KOPT-K1 (cell line): ENCODE measurements at regions not wholly inside any gene's neighbourhood (a gene's known extent, or its start where the extent isn't known, plus 50 kb on each side); places are given as distances from the start of the nearest gene placed in this dataset.

Experiments used
- H3K27ac ChIP-seq: fragments of 200-600 bp; sonication (generic); 2 replicates; pipeline ENCODE4 v1.5.1; 2016; ENCODE audit warnings: antibody characterized with exemption, mild to moderate bottlenecking, low read depth, low read length; ENCODE audit not compliant: poor library complexity, severe bottlenecking
- H3K36me3 ChIP-seq: fragments of 200-600 bp; sonication (generic); 2 replicates; pipeline ENCODE4 v1.5.1; 2017; ENCODE audit warnings: antibody characterized with exemption, mild to moderate bottlenecking, low read length, moderate library complexity; ENCODE audit not compliant: insufficient read depth
- H3K9me3 ChIP-seq: fragments of 200-600 bp; sonication (generic); 2 replicates; pipeline ENCODE4 v1.5.1; 2017; ENCODE audit warnings: antibody characterized with exemption, low read length, mild to moderate bottlenecking; ENCODE audit not compliant: insufficient read depth, poor library complexity, severe bottlenecking

GRCh38 chr22:47600281-47600680 lies 837.8 kb downstream of the TBC1D22A start:
- Histone ChIP-seq H3K27ac (no peak overlapping the region), H3K36me3 (no peaks in the 10 kb centered on the region), H3K9me3 (no peaks in the 10 kb centered on the region)

DNA sequence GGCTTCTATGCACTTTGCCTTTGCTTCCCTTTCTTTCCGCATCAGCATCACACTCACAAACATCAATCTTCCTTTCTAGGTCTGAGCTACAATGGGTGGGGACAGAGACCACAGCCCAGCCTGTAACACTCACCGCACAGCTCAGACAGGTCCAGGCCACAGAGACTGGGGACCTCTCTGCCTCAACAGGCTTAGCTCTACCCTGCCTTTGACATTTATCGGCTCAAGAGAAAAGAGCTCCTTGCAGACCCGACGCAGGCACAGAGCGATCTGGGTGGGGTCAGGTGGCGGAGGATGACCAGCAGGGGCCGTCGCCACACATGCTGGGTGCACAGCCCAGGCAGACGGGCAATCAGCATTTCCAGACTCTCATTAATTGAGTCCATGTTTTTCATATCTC lies 837.3 kb downstream of the TBC1D22A start:
- Histone ChIP-seq H3K27ac (no peak overlapping the region), H3K9me3 (no peaks in the 10 kb centered on the region), H3K36me3 (no peaks in the 10 kb centered on the region)

- no peaks in the 10 kb centered on the region for H3K9me3 ChIP-seq
- H3K27ac ChIP-seq, result no peak overlapping the region
Observed at GRCh38 chr22:47598864-47599263, 836.4 kb downstream of the TBC1D22A start.

DNA sequence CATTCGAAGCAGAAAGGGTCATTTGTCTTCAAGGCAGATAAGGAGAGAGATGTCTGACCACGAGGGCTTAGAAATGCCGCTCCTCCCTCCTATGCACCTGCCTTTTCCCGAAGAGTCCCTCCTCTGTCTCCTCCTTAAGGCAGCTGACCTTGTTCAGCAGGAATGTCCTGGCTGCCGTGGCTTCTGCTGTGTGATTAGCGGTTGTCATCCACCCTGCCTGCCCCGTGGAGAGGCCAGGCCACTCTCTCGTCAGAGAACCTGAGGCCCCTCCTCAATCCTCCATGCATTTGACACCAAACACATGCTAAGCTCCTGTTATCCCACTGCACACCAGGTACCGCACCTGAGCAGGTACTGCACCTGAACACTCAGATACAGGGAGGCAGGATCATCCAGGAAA lies 834.6 kb downstream of the TBC1D22A start:
- H3K36me3 ChIP-seq, result no peaks in the 10 kb centered on the region
- H3K27ac ChIP-seq, result no peak overlapping the region
- H3K9me3 ChIP-seq, result no peaks in the 10 kb centered on the region

More at GRCh38 chr22:47598864-47599263, 836.4 kb downstream of the TBC1D22A start:
- no peaks in the 10 kb centered on the region for H3K36me3 ChIP-seq

DNA sequence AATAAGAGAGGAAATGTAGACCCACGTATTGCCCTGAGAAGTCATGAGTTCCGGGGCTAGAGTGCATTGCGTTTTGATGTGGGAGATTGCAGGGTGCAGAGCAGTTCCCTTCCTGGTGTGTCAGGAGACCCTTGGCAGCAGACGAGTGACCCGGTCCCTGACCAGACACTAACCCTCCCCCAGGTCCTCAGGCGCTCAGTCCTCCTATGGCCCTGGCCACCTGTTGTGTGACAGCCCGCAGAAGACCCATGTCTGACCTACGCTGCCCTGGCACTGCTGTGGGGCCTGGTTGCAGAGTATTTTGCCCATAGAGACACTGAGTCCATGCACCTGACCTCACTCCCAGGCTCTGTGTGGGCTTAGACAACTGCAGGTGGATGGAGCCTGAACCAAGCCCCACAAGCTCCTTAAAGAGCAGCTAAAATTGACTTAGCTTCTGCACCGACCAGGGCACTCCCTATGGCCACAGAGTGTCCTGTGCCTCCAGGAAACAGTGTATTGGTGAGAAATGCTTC lies 833.8 kb downstream of the TBC1D22A start:
- H3K9me3 ChIP-seq, result no peaks in the 10 kb centered on the region
- H3K36me3 ChIP-seq, result no peaks in the 10 kb centered on the region
- H3K27ac ChIP-seq, result no peak overlapping the region

GRCh38 chr22:47594836-47595521 lies 832.5 kb downstream of the TBC1D22A start:
- Histone ChIP-seq H3K36me3 (no peaks in the 10 kb centered on the region), H3K9me3 (no peaks in the 10 kb centered on the region), H3K27ac (no peak overlapping the region)

- Histone ChIP-seq H3K36me3 (no peaks in the 10 kb centered on the region), H3K27ac (no peak overlapping the region), H3K9me3 (no peaks in the 10 kb centered on the region)
Observed at GRCh38 chr22:47593911-47594311, 831.5 kb downstream of the TBC1D22A start.

- Histone ChIP-seq H3K9me3 (no peaks in the 10 kb centered on the region), H3K36me3 (no peaks in the 10 kb centered on the region), H3K27ac (no peak overlapping the region)
Observed at GRCh38 chr22:47593291-47593690, 830.8 kb downstream of the TBC1D22A start.

- Histone ChIP-seq H3K9me3 (no peaks in the 10 kb centered on the region), H3K36me3 (no peaks in the 10 kb centered on the region), H3K27ac (no peak overlapping the region)
Observed at GRCh38 chr22:47592791-47593190, 830.3 kb downstream of the TBC1D22A start.

DNA sequence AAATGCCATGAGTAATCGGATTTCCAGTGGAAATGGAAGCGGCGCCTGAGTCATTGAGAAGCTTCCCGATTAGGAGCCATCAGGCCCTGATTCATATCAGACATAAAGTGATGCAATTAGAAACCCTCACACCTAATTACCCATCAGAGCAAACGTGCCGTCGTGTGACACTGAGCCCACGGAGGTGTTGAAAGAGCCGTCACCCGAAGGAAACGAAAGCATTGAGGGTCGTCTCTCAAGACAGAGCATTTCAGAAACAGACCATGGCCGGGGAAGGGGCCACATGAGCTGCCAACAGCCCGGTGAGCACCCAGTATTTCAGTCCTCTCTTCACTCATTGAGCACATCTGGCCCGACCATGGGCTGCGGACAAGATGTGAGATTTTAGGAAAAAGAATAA lies 829.3 kb downstream of the TBC1D22A start:
- Histone ChIP-seq H3K9me3 (no peaks in the 10 kb centered on the region), H3K27ac (no peak overlapping the region), H3K36me3 (no peaks in the 10 kb centered on the region)

DNA sequence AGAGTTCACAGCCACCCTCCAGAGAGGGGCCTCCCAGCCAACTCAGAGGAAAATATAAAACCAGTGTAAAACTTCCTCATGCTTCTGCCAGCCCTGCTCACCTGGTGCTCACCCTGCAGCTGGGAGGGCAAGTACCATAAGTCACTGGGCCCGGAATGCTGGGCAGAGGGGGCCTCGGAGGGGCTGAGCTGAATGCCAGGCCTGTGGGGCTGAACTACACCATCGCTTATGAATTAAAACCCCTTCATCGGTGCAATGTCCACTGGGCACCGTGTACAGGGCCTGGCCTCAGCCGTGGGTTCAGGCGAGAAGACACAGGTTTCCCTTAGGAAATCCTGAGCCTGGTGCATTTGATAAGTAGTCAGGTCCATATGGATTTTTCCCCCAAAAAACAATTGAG lies 828.6 kb downstream of the TBC1D22A start:
- H3K27ac ChIP-seq, result no peak overlapping the region
- no peaks in the 10 kb centered on the region for H3K9me3 ChIP-seq
- H3K36me3 ChIP-seq, result no peaks in the 10 kb centered on the region

DNA sequence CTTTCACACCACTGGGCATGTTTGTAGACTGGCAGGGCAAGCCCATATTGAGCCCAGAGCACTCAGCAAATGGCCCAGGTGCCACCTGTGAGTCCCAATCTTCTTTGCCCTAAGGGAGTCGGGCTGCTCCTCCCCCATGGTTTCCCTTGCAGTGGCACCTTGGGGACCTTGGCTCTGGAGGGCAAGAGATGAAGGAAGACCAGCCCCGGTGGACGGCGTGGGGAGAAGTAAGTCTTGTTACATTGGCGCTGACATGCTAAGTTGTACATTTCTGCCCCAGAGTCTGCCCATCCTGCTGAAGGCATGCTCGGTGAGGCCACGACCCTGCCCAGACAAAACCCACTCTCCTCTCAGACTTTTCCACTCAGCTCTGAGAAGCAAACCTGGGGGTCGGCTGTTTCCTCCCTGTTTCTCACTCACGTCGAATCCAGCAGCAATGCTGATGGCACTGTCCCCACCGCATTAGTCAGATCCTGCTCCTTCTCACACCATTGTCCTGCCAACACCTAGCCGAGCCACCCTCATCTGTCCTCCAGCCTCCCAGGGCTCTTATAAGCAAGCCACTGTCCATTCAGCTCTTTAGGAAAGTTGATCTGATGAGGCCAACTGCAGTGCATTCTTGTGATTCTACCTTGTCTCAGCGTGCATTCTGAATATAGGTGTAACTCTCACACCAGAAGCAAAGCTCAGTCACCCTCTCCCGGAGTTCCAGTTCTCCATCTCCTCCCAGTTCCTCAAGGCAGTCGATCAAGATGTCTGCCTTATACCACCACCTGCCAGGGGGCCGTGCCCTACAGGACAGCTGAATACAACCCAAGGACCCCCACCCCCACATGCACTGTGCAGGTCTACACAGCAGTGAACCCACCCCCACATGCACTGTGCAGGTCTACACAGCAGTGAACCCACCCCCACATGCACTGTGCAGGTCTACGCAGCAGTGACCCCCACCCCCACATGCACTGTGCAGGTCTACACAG lies 827.1 kb downstream of the TBC1D22A start:
- Histone ChIP-seq H3K36me3 (no peaks in the 10 kb centered on the region), H3K9me3 (peaks cover under 1% of the 10 kb centered on the region), H3K27ac (no peak overlapping the region)

- no peaks in the 10 kb centered on the region for H3K36me3 ChIP-seq
- peaks cover 10% of the 10 kb centered on the region for H3K9me3 ChIP-seq
- H3K27ac ChIP-seq, result no peak overlapping the region
Observed at GRCh38 chr22:47588578-47588960, 826.1 kb downstream of the TBC1D22A start.

DNA sequence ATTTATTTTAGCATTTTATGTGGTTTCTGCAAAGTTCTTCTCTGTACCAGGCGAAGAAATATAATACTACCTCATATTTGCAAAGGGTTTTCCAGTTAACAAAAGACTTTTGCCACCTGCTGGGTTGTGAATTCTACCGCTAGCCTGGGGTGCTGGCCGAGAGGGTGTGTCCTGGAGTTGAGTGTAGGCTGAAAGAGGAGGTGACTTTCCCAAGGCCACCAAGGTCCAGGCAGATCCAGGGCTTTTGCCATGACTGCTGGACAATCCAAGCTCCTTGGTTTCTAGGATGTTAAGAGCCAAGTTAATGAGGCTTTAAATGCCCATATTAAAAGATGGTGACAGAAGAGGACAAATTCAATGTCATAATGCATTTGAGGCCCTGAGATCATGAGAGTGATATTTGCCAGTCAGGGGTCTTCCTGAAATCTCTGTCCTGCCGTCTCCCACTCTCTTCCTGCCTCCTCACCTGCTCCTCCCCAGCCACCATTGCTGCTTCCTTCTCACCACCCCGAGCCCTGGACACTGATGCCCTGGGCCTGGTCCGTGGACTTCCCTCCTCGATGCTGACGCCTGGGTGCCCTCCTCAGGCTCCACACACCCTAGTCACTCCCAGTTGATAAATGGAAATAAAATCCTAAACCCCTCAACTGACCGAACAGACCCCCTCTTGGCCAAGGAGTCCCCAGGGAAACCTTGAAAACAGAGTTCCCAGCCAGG lies 825.6 kb downstream of the TBC1D22A start:
- H3K36me3 ChIP-seq, result no peaks in the 10 kb centered on the region
- no peak overlapping the region for H3K27ac ChIP-seq
- peaks cover 15% of the 10 kb centered on the region for H3K9me3 ChIP-seq

GRCh38 chr22:47587361-47587760 lies 824.9 kb downstream of the TBC1D22A start:
- H3K36me3 ChIP-seq, result no peaks in the 10 kb centered on the region
- peaks cover 21% of the 10 kb centered on the region for H3K9me3 ChIP-seq
- H3K27ac ChIP-seq, result no peak overlapping the region
